ENCODE measurements at regions not wholly inside any gene's neighbourhood (a gene's known extent, or its start where the extent isn't known, plus 50 kb on each side); places are given as distances from the start of the nearest gene placed in this dataset.

DNA sequence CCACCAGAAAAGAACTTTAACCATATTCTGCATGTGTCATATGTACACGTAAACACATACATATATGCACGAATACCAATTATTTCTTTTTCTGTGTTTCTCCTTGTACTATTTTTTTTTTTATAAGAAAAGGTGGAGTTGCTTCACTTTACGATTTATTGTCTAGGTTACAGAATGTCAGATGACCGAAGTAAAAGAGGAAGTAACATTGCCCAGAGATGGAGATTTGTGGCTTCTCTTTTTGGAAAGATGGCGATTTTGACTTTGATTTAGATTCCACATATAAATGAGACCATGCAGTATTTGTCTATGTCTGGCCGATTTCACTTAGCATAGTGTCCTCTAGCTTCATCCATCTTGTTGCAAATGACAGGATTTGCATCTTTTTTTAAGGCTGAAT is 293.1 kb downstream of the SV2B start:
- TF ChIP-seq, protein P1, sequence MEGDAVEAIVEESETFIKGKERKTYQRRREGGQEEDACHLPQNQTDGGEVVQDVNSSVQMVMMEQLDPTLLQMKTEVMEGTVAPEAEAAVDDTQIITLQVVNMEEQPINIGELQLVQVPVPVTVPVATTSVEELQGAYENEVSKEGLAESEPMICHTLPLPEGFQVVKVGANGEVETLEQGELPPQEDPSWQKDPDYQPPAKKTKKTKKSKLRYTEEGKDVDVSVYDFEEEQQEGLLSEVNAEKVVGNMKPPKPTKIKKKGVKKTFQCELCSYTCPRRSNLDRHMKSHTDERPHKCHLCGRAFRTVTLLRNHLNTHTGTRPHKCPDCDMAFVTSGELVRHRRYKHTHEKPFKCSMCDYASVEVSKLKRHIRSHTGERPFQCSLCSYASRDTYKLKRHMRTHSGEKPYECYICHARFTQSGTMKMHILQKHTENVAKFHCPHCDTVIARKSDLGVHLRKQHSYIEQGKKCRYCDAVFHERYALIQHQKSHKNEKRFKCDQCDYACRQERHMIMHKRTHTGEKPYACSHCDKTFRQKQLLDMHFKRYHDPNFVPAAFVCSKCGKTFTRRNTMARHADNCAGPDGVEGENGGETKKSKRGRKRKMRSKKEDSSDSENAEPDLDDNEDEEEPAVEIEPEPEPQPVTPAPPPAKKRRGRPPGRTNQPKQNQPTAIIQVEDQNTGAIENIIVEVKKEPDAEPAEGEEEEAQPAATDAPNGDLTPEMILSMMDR (conservative IDR thresholded peaks at IDR 0.05; ENCODE audit: low read depth in 2 of 2): no peak
- TF ChIP-seq EZH2 (IDR thresholded peaks at IDR 0.05; ENCODE audit: low read depth, unreplicated experiment): no peak
- no peak for TF ChIP-seq EZH2phosphoT487 (IDR thresholded peaks at IDR 0.05; ENCODE audit: unreplicated experiment)
- TF ChIP-seq, protein P2, sequence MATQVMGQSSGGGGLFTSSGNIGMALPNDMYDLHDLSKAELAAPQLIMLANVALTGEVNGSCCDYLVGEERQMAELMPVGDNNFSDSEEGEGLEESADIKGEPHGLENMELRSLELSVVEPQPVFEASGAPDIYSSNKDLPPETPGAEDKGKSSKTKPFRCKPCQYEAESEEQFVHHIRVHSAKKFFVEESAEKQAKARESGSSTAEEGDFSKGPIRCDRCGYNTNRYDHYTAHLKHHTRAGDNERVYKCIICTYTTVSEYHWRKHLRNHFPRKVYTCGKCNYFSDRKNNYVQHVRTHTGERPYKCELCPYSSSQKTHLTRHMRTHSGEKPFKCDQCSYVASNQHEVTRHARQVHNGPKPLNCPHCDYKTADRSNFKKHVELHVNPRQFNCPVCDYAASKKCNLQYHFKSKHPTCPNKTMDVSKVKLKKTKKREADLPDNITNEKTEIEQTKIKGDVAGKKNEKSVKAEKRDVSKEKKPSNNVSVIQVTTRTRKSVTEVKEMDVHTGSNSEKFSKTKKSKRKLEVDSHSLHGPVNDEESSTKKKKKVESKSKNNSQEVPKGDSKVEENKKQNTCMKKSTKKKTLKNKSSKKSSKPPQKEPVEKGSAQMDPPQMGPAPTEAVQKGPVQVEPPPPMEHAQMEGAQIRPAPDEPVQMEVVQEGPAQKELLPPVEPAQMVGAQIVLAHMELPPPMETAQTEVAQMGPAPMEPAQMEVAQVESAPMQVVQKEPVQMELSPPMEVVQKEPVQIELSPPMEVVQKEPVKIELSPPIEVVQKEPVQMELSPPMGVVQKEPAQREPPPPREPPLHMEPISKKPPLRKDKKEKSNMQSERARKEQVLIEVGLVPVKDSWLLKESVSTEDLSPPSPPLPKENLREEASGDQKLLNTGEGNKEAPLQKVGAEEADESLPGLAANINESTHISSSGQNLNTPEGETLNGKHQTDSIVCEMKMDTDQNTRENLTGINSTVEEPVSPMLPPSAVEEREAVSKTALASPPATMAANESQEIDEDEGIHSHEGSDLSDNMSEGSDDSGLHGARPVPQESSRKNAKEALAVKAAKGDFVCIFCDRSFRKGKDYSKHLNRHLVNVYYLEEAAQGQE (IDR thresholded peaks at IDR 0.05; ENCODE audit: unreplicated experiment): no peak
